ENCODE measurements at regions not wholly inside any gene's neighbourhood (a gene's known extent, or its start where the extent isn't known, plus 50 kb on each side); places are given as distances from the start of the nearest gene placed in this dataset.

GRCh38 chr13:85379991-85380390 is 419.2 kb downstream of the SLITRK6 start:
- no peaks in the 10 kb centered on the region for H3K36me3 Mint-ChIP-seq
- H3K9me3 Mint-ChIP-seq = no peaks in the 10 kb centered on the region
- no peak overlapping the region for H3K27ac Mint-ChIP-seq
- Histone ChIP-seq H3K27me3 (no peaks in the 10 kb centered on the region), H3K9me3 (ENCODE audit: low read depth) (no peaks in the 10 kb centered on the region), H4K20me1 (ENCODE audit: low read depth) (no peaks in the 10 kb centered on the region), H3F3A (ENCODE audit: low read depth) (no peaks in the 10 kb centered on the region), H3K9ac (no peak overlapping the region), H3K36me3 (no peaks in the 10 kb centered on the region), H3K4me2 (no peak overlapping the region), H3K4me1 (no peaks in the 10 kb centered on the region), H3K79me2 (ENCODE audit: low read depth) (no peaks in the 10 kb centered on the region), H2AFZ (replicated peaks) (no peak overlapping the region), H3K4me3 (no peak overlapping the region), H3K27ac (no peak overlapping the region)
- no peak for TF ChIP-seq EZH2 (IDR thresholded peaks at IDR 0.05)
- TF ChIP-seq EZH2phosphoT487 (IDR thresholded peaks at IDR 0.05) = no peak
- TF ChIP-seq CTCF (IDR thresholded peaks at IDR 0.05) = no peak
- no peaks in the 10 kb centered on the region for H3K4me1 Mint-ChIP-seq
- no peaks in the 10 kb centered on the region for H3K27me3 Mint-ChIP-seq (ENCODE audit: insufficient read depth, low read depth)
- DNase-seq (ENCODE audit: low spot score) = no peak
- no peak overlapping the region for H3K4me3 Mint-ChIP-seq

GRCh38 chr13:85379433-85379832 is 419.8 kb downstream of the SLITRK6 start:
- DNase-seq (ENCODE audit: low spot score) = no peak
- Histone ChIP-seq H3K27ac (no peak overlapping the region), H3F3A (ENCODE audit: low read depth) (no peaks in the 10 kb centered on the region), H2AFZ (replicated peaks) (no peak overlapping the region), H3K4me1 (no peaks in the 10 kb centered on the region), H4K20me1 (ENCODE audit: low read depth) (no peaks in the 10 kb centered on the region), H3K4me2 (no peak overlapping the region), H3K27me3 (no peaks in the 10 kb centered on the region), H3K79me2 (ENCODE audit: low read depth) (no peaks in the 10 kb centered on the region), H3K9ac (no peak overlapping the region), H3K4me3 (no peak overlapping the region), H3K9me3 (ENCODE audit: low read depth) (no peaks in the 10 kb centered on the region), H3K36me3 (no peaks in the 10 kb centered on the region)
- Mint-ChIP-seq H3K4me1 (no peaks in the 10 kb centered on the region), H3K27me3 (ENCODE audit: insufficient read depth, low read depth) (no peaks in the 10 kb centered on the region), H3K36me3 (no peaks in the 10 kb centered on the region), H3K27ac (peak overlapping the region; percentile 61), H3K9me3 (no peaks in the 10 kb centered on the region), H3K4me3 (no peak overlapping the region)
- TF ChIP-seq EZH2 (IDR thresholded peaks at IDR 0.05) = no peak

- H3K27ac ChIP-seq = no peak overlapping the region
- H3K9me3 ChIP-seq (ENCODE audit: low read depth) = no peaks in the 10 kb centered on the region
- no peak for DNase-seq (ENCODE audit: low spot score)
- H4K20me1 ChIP-seq (ENCODE audit: low read depth) = no peaks in the 10 kb centered on the region
- no peaks in the 10 kb centered on the region for H3K4me1 Mint-ChIP-seq
- H3K36me3 ChIP-seq = no peaks in the 10 kb centered on the region
- H3K9me3 Mint-ChIP-seq = no peaks in the 10 kb centered on the region
- H3K4me1 ChIP-seq = no peaks in the 10 kb centered on the region
- no peaks in the 10 kb centered on the region for H3F3A ChIP-seq (ENCODE audit: low read depth)
- no peaks in the 10 kb centered on the region for H3K36me3 Mint-ChIP-seq
- H3K27ac Mint-ChIP-seq = no peak overlapping the region
- H3K27me3 ChIP-seq = no peaks in the 10 kb centered on the region
- H3K4me2 ChIP-seq = no peak overlapping the region
- no peak overlapping the region for H3K4me3 Mint-ChIP-seq
- no peaks in the 10 kb centered on the region for H3K27me3 Mint-ChIP-seq (ENCODE audit: insufficient read depth, low read depth)
- TF ChIP-seq CTCF (IDR thresholded peaks at IDR 0.05) (no peak), EZH2 (IDR thresholded peaks at IDR 0.05) (no peak), EZH2phosphoT487 (IDR thresholded peaks at IDR 0.05) (no peak)
- H3K79me2 ChIP-seq (ENCODE audit: low read depth) = no peaks in the 10 kb centered on the region
- no peak overlapping the region for H2AFZ ChIP-seq (replicated peaks)
- H3K4me3 ChIP-seq = no peak overlapping the region
- no peak overlapping the region for H3K9ac ChIP-seq
These were observed 421.4 kb downstream of the SLITRK6 start for GRCh38 chr13:85377783-85378182.

- H3K27ac ChIP-seq = no peak overlapping the region
- H3K4me2 ChIP-seq = no peak overlapping the region
- no peaks in the 10 kb centered on the region for H3K79me2 ChIP-seq (ENCODE audit: low read depth)
- H3K4me1 Mint-ChIP-seq = no peaks in the 10 kb centered on the region
- H3K27me3 ChIP-seq = no peaks in the 10 kb centered on the region
- no peak overlapping the region for H3K4me3 Mint-ChIP-seq
- no peaks in the 10 kb centered on the region for H3F3A ChIP-seq (ENCODE audit: low read depth)
- TF ChIP-seq EZH2 (IDR thresholded peaks at IDR 0.05) (no peak), EZH2phosphoT487 (IDR thresholded peaks at IDR 0.05) (no peak), CTCF (IDR thresholded peaks at IDR 0.05) (no peak)
- no peak overlapping the region for H2AFZ ChIP-seq (replicated peaks)
- H3K4me1 ChIP-seq = no peaks in the 10 kb centered on the region
- H3K4me3 ChIP-seq = no peak overlapping the region
- H3K9me3 Mint-ChIP-seq = no peaks in the 10 kb centered on the region
- no peak overlapping the region for H3K9ac ChIP-seq
- no peak overlapping the region for H3K27ac Mint-ChIP-seq
- DNase-seq (ENCODE audit: low spot score) = no peak
- H4K20me1 ChIP-seq (ENCODE audit: low read depth) = no peaks in the 10 kb centered on the region
- H3K36me3 ChIP-seq = no peaks in the 10 kb centered on the region
- H3K9me3 ChIP-seq (ENCODE audit: low read depth) = no peaks in the 10 kb centered on the region
- no peaks in the 10 kb centered on the region for H3K27me3 Mint-ChIP-seq (ENCODE audit: insufficient read depth, low read depth)
- no peaks in the 10 kb centered on the region for H3K36me3 Mint-ChIP-seq
These were observed 425.9 kb downstream of the SLITRK6 start for GRCh38 chr13:85373322-85373721.
